ENCODE measurements at regions not wholly inside any gene's neighbourhood (a gene's known extent, or its start where the extent isn't known, plus 50 kb on each side); places are given as distances from the start of the nearest gene placed in this dataset.
A peak's percentile ranks its signal among the peaks of the same experiment; 100 is the strongest.

- no peak for TF ChIP-seq POLR2A (IDR thresholded peaks at IDR 0.05)
- TF ChIP-seq CTCF (IDR thresholded peaks at IDR 0.05): no peak
- no peak overlapping the region for H3K4me3 ChIP-seq (ENCODE audit: low read depth, poor library complexity, severe bottlenecking)
- WGBS, 2 donors: 48 to 52% methylated on average over 5 of the region's 5 CpGs
- intact Hi-C loops (cut with DNase I; ENCODE audit: low total_unique reads): no loop called here
- DNase-seq (ENCODE audit: low spot score in 2 of 2): peak in 1 of 2 donors; percentile 23
These were observed 563.5 kb downstream of the PDCD6IP start for GRCh38 chr3:34361921-34362320.

- WGBS, 2 donors: 38 to 48% methylated on average over 5 of the region's 5 CpGs
- intact Hi-C loops (cut with DNase I; ENCODE audit: low total_unique reads): no loop called here
- TF ChIP-seq CTCF (IDR thresholded peaks at IDR 0.05) (no peak), POLR2A (IDR thresholded peaks at IDR 0.05) (no peak)
- DNase-seq (ENCODE audit: low spot score in 2 of 2): no peak
- H3K4me3 ChIP-seq (ENCODE audit: low read depth, poor library complexity, severe bottlenecking): no peak overlapping the region
These were observed 564.5 kb downstream of the PDCD6IP start for GRCh38 chr3:34362910-34363309.

GRCh38 chr3:34363881-34364280, 565.5 kb downstream of the PDCD6IP start:
- DNase-seq (ENCODE audit: low spot score in 2 of 2): no peak
- TF ChIP-seq CTCF (IDR thresholded peaks at IDR 0.05) (no peak), POLR2A (IDR thresholded peaks at IDR 0.05) (no peak)

GRCh38 chr3:34364335-34364734, 565.9 kb downstream of the PDCD6IP start:
- intact Hi-C loops (cut with DNase I; ENCODE audit: low total_unique reads): no loop called here
- no peak for TF ChIP-seq POLR2A (IDR thresholded peaks at IDR 0.05)
- TF ChIP-seq CTCF (IDR thresholded peaks at IDR 0.05): no peak
- no peak for DNase-seq (ENCODE audit: low spot score in 2 of 2)
- WGBS, 2 donors: 55 to 56% methylated on average over 2 of the region's 2 CpGs
- H3K4me3 ChIP-seq (ENCODE audit: low read depth, poor library complexity, severe bottlenecking): no peak overlapping the region

More at GRCh38 chr3:34363881-34364280, 565.5 kb downstream of the PDCD6IP start:
- intact Hi-C loops (cut with DNase I; ENCODE audit: low total_unique reads): no loop called here
- H3K4me3 ChIP-seq (ENCODE audit: low read depth, poor library complexity, severe bottlenecking): no peak overlapping the region

- no peak for TF ChIP-seq POLR2A (IDR thresholded peaks at IDR 0.05)
- no peak for TF ChIP-seq CTCF (IDR thresholded peaks at IDR 0.05)
- 97% methylated on average over 3 of the region's 3 CpGs for WGBS, 2 donors
- no peak for DNase-seq (ENCODE audit: low spot score in 2 of 2)
- intact Hi-C loops (cut with DNase I; ENCODE audit: low total_unique reads): no loop called here
- H3K4me3 ChIP-seq (ENCODE audit: low read depth, poor library complexity, severe bottlenecking): no peak overlapping the region
These were observed 566.8 kb downstream of the PDCD6IP start for GRCh38 chr3:34365231-34365630.

- no peak overlapping the region for H3K4me3 ChIP-seq (ENCODE audit: low read depth, poor library complexity, severe bottlenecking)
- WGBS, 2 donors: 66 to 82% methylated on average over 2 of the region's 2 CpGs
- TF ChIP-seq CTCF (IDR thresholded peaks at IDR 0.05) (no peak), POLR2A (IDR thresholded peaks at IDR 0.05) (no peak)
- DNase-seq (ENCODE audit: low spot score in 2 of 2): no peak
- intact Hi-C loops (cut with DNase I; ENCODE audit: low total_unique reads): no loop called here
These were observed 567.3 kb downstream of the PDCD6IP start for GRCh38 chr3:34365771-34366170.

Data from lower leg skin (tissue), 4 donors.